ENCODE measurements at regions not wholly inside any gene's neighbourhood (a gene's known extent, or its start where the extent isn't known, plus 50 kb on each side); places are given as distances from the start of the nearest gene placed in this dataset.

GRCh38 chr13:26962671-26963070 lies 202.1 kb upstream of the GPR12 start:
- RAD21 ChIA-PET (ENCODE audit: low non-redundant PET in 1 of 2, low total read pairs in 2 of 2, uncharacterized antibody in 2 of 2, unreplicated experiment in 2 of 2) = no interaction called here
- BruUV-seq (replicated peaks) = no TSS peak

More at GRCh38 chr13:26962671-26963070, 202.1 kb upstream of the GPR12 start:
- intact Hi-C loops (cut with micrococcal nuclease) = no loop called here
- no peak overlapping the region for H3K27ac ChIP-seq (ENCODE audit: low read depth, low read length)
- no peaks in the 10 kb centered on the region for H4K20me1 ChIP-seq (ENCODE audit: insufficient read depth)
- H3K9ac ChIP-seq (ENCODE audit: low read length) = no peak overlapping the region
- DNase-seq (ENCODE audit: low read depth, low spot score) = no peak
- ATAC-seq = no peak
- no peaks in the 10 kb centered on the region for H3K36me3 ChIP-seq (ENCODE audit: control insufficient read depth in 1 of 2, insufficient read depth in 2 of 2, low read length in 2 of 2)
- ChIA-PET POLR2A (no interaction called here), CTCF (no interaction called here)
- H3K9me3 ChIP-seq (ENCODE audit: control insufficient read depth in 1 of 2, insufficient read depth in 1 of 2, low read depth in 1 of 2, low read length in 2 of 2) = no peaks in the 10 kb centered on the region
- no peak overlapping the region for H3K4me2 ChIP-seq (ENCODE audit: low read length)
- H3K4me3 ChIP-seq (replicated peaks in 1 of 2; ENCODE audit: low read depth in 1 of 2, low read length in 2 of 2) = no peak overlapping the region
- no peak for TF ChIP-seq TCF7L2 (IDR thresholded peaks at IDR 0.05; ENCODE audit: borderline replicate concordance, extremely low read depth, insufficient read depth, insufficient read length)
- no peak for TF ChIP-seq POLR2A (IDR thresholded peaks at IDR 0.05; ENCODE audit: borderline replicate concordance, extremely low read depth, insufficient read depth, insufficient read length)
- TF ChIP-seq, protein P1, sequence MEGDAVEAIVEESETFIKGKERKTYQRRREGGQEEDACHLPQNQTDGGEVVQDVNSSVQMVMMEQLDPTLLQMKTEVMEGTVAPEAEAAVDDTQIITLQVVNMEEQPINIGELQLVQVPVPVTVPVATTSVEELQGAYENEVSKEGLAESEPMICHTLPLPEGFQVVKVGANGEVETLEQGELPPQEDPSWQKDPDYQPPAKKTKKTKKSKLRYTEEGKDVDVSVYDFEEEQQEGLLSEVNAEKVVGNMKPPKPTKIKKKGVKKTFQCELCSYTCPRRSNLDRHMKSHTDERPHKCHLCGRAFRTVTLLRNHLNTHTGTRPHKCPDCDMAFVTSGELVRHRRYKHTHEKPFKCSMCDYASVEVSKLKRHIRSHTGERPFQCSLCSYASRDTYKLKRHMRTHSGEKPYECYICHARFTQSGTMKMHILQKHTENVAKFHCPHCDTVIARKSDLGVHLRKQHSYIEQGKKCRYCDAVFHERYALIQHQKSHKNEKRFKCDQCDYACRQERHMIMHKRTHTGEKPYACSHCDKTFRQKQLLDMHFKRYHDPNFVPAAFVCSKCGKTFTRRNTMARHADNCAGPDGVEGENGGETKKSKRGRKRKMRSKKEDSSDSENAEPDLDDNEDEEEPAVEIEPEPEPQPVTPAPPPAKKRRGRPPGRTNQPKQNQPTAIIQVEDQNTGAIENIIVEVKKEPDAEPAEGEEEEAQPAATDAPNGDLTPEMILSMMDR (IDR thresholded peaks at IDR 0.05 in 2 of 3, conservative IDR thresholded peaks at IDR 0.05 in 1 of 3; ENCODE audit: borderline replicate concordance in 1 of 3, insufficient read depth in 1 of 3, low read depth in 2 of 3, low read length in 2 of 3) = no peak
- TF ChIP-seq SP1 (IDR thresholded peaks at IDR 0.05; ENCODE audit: low read depth) = no peak
- no peak for TF ChIP-seq JUND (IDR thresholded peaks at IDR 0.05)
- TF ChIP-seq MAX (IDR thresholded peaks at IDR 0.05) = no peak
- TF ChIP-seq CEBPB (IDR thresholded peaks at IDR 0.05; ENCODE audit: low read depth) = no peak
- no peak for TF ChIP-seq EGR1 (IDR thresholded peaks at IDR 0.05; ENCODE audit: low read depth)
- no peak for TF ChIP-seq ZFX (IDR thresholded peaks at IDR 0.05)
- TF ChIP-seq, protein P2, sequence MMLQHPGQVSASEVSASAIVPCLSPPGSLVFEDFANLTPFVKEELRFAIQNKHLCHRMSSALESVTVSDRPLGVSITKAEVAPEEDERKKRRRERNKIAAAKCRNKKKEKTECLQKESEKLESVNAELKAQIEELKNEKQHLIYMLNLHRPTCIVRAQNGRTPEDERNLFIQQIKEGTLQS (IDR thresholded peaks at IDR 0.05) = no peak
- no peak for TF ChIP-seq RAD21 (IDR thresholded peaks at IDR 0.05; ENCODE audit: low read depth)
- TF ChIP-seq ZNF274 (IDR thresholded peaks at IDR 0.05; ENCODE audit: low read depth, low read length) = no peak
- no peak for TF ChIP-seq SIN3A (IDR thresholded peaks at IDR 0.05; ENCODE audit: low read depth)
- TF ChIP-seq SRF (IDR thresholded peaks at IDR 0.05; ENCODE audit: low read depth) = no peak
- no peak for TF ChIP-seq POLR2AphosphoS5 (IDR thresholded peaks at IDR 0.05; ENCODE audit: low read depth, low read length)
- TF ChIP-seq EZH2phosphoT487 (IDR thresholded peaks at IDR 0.05; ENCODE audit: borderline replicate concordance) = no peak
- TF ChIP-seq CBX3 (IDR thresholded peaks at IDR 0.05; ENCODE audit: low read depth) = no peak
- no peak for TF ChIP-seq FOSL1 (IDR thresholded peaks at IDR 0.05; ENCODE audit: low read depth)
- TF ChIP-seq YY1 (IDR thresholded peaks at IDR 0.05; ENCODE audit: extremely low read depth, insufficient replicate concordance, low read depth, low read length) = no peak
- no peak for TF ChIP-seq ELF1 (IDR thresholded peaks at IDR 0.05; ENCODE audit: borderline replicate concordance, low read depth)
- no peaks in the 10 kb centered on the region for H3K9me2 ChIP-seq (ENCODE audit: insufficient read depth)
- H3K4me1 ChIP-seq (ENCODE audit: control insufficient read depth in 1 of 2, insufficient read depth in 2 of 2, low read length in 2 of 2) = no peaks in the 10 kb centered on the region
- H3K27me3 ChIP-seq (ENCODE audit: insufficient read depth, low read length) = no peaks in the 10 kb centered on the region
- H2AFZ ChIP-seq (ENCODE audit: low read depth, low read length, poor library complexity, severe bottlenecking) = no peak overlapping the region
- no peaks in the 10 kb centered on the region for H3K79me2 ChIP-seq (ENCODE audit: insufficient read depth, low read length)
